Transverse colon (tissue), 4 donors: ENCODE measurements at regions not wholly inside any gene's neighbourhood (a gene's known extent, or its start where the extent isn't known, plus 50 kb on each side); places are given as distances from the start of the nearest gene placed in this dataset.

Experiments
- DNase-seq: peaks from one replicate; pipeline ENCODE4 v3.0.0-alpha.2; 2019
- H3K27ac ChIP-seq, 4 donors: fragments of 200-600 bp; sonication (generic); 2 replicates each; pipeline ENCODE4 v1.5.1; 2016 to 2018; ENCODE audit warnings: inconsistent platforms in 4 of 4
- H3K27me3 ChIP-seq: fragments of 200-600 bp; sonication (generic); 2 replicates; pipeline ENCODE4 v1.5.1; 2017; ENCODE audit warnings: inconsistent platforms
- H3K36me3 ChIP-seq, 4 donors: fragments of 200-600 bp; sonication (generic); 2 replicates each; pipeline ENCODE4 v1.5.1; 2017 to 2019; ENCODE audit warnings: inconsistent platforms in 4 of 4
- H3K4me1 ChIP-seq, 4 donors: fragments of 200-600 bp; sonication (generic); 2 replicates each; pipeline ENCODE4 v1.5.1; 2017 to 2020; ENCODE audit warnings: inconsistent platforms in 4 of 4
- H3K4me3 ChIP-seq, 4 donors: fragments of 200-600 bp; sonication (generic); 1 replicate in 1 of 4; 2 replicates in 3 of 4; pipeline versions ENCODE4 v1.5.1 to v1.6.1; 2017 to 2019; ENCODE audit warnings: inconsistent platforms in 4 of 4
- H3K9me3 ChIP-seq, 2 donors: fragments of 200-600 bp; sonication (generic); 2 replicates each; pipeline ENCODE4 v1.5.1; 2017 to 2019; ENCODE audit warnings: inconsistent platforms in 2 of 2
- EP300 ChIP-seq: sonication (generic); formaldehyde crosslinking; IDR thresholded peaks from one replicate; pipeline ENCODE4 v1.6.1; 2017; ENCODE audit warnings: antibody characterized with exemption, low read depth
- POLR2A ChIP-seq: fragments of 450-650 bp; IDR thresholded peaks from one replicate; pipeline ENCODE4 v1.6.1; 2016; ENCODE audit warnings: antibody characterized with exemption, mild to moderate bottlenecking, moderate library complexity
- POLR2AphosphoS5 ChIP-seq, 3 donors: sonication (generic); formaldehyde crosslinking; IDR thresholded peaks; one replicate each; pipeline ENCODE4 v1.6.1; 2016; ENCODE audit warnings: antibody characterized with exemption in 3 of 3
- WGBS, 2 donors: methylation state at CpG; one replicate each; pipeline ENCODE4 v1.1.5; 2018; ENCODE audit warnings: low coverage in 1 of 2; 5-methylcytosine and 5-hydroxymethylcytosine counted together
- in situ Hi-C, 4 donors: fragments of 200-750 bp; cut with MboI; loops; one replicate each; pipeline versions ENCODE4 v1.15.0 to v1.15.1; 2017; ENCODE audit warnings: low sequenced_read_pairs in 3 of 4, low pct_ligation_motif_present in 1 of 4, low pct_unique_long_range_greater_than_20kb in 1 of 4
- intact Hi-C: fragments of 100-400 bp; cut with DNase I; formaldehyde crosslinking; loops from one replicate; pipeline ENCODE4 v1.15.1; 2023; ENCODE audit warnings: low total_unique reads
- TF ChIP-seq, protein P1 (sequence below), 5 experiments: fragments of 200-600 bp in 3 of 5; fragments of 450-650 bp in 2 of 5; sonication (generic) in 3 of 5; IDR thresholded peaks; 1 replicate in 2 of 5; 2 replicates in 3 of 5; pipeline ENCODE4 v1.5.1; 2016 to 2017; ENCODE audit warnings: antibody characterized with exemption in 5 of 5, inconsistent platforms in 3 of 5, mild to moderate bottlenecking in 2 of 5, moderate library complexity in 1 of 5

DNA sequence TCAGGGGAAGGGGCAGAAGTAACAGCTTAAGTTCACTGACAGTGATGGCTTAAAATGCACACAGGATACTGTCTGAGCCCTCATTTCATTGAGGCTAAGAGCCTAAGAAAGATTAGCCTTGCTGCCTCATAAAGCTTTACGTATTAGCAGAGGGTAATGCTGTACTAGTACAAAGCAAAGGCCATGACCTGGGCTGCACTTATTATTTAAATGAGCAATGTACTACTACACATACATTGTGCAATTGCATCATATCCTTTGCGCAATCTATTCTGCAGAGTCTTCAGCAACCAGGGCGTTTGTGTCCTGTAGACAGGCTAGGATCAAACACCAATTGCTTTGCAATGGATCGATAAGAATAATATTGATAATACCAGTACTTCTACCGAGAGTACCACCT lies 221.8 kb downstream of the TPRG1 start:
- no peaks in the 10 kb centered on the region for H3K36me3 ChIP-seq
- H3K4me1 ChIP-seq: peaks cover 0 to 39% (median 10%) of the 10 kb centered on the region in 4 donors
- no peaks in the 10 kb centered on the region for H3K27me3 ChIP-seq
- TF ChIP-seq, protein P1, sequence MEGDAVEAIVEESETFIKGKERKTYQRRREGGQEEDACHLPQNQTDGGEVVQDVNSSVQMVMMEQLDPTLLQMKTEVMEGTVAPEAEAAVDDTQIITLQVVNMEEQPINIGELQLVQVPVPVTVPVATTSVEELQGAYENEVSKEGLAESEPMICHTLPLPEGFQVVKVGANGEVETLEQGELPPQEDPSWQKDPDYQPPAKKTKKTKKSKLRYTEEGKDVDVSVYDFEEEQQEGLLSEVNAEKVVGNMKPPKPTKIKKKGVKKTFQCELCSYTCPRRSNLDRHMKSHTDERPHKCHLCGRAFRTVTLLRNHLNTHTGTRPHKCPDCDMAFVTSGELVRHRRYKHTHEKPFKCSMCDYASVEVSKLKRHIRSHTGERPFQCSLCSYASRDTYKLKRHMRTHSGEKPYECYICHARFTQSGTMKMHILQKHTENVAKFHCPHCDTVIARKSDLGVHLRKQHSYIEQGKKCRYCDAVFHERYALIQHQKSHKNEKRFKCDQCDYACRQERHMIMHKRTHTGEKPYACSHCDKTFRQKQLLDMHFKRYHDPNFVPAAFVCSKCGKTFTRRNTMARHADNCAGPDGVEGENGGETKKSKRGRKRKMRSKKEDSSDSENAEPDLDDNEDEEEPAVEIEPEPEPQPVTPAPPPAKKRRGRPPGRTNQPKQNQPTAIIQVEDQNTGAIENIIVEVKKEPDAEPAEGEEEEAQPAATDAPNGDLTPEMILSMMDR (IDR thresholded peaks at IDR 0.05): no peak
- TF ChIP-seq POLR2AphosphoS5 (IDR thresholded peaks at IDR 0.05) (no peak), POLR2A (no peak), EP300 (no peak)
- peak overlapping the region; percentile 53 to 72 (median 64) for H3K27ac ChIP-seq
- in situ Hi-C loops: no loop called here
- intact Hi-C loops: no loop called here
- peak; percentile 21 for DNase-seq
- H3K9me3 ChIP-seq: no peaks in the 10 kb centered on the region
- no peak overlapping the region for H3K4me3 ChIP-seq
- WGBS, 2 donors: 66 to 73% methylated on average over 3 to 5 of the region's 5 CpGs

DNA sequence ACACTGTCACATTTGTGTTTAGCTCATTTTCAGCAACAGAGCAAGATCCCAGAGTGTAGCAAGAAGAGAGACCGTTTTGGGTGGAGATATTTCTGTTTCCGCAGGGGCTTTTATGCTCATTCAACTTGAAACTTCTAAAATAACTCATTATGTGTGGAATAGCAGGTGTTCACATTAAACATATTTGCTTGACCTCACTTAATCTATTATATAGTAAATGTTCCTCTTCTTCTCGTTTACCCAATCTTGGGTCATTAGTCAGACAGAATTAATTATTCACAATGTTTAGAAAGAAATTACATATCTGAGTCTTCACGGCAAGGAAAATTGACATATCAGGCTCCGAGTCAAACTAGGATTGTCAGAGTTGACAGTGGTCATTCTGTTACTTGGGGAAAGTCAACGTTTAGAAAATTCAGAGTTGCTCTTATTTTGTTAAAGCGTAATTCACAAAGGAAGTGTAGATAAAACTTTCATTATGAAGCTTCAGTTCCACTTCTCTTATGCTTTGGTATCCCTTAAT lies 222.9 kb downstream of the TPRG1 start:
- H3K27me3 ChIP-seq: no peaks in the 10 kb centered on the region
- H3K4me1 ChIP-seq: peaks cover 0 to 39% (median 10%) of the 10 kb centered on the region in 4 donors
- in situ Hi-C loops: no loop called here
- intact Hi-C loops: no loop called here
- H3K4me3 ChIP-seq: no peak overlapping the region
- no peaks in the 10 kb centered on the region for H3K36me3 ChIP-seq
- H3K27ac ChIP-seq: peak overlapping the region; percentile 24 to 72 (median 46)
- TF ChIP-seq, protein P1 (IDR thresholded peaks at IDR 0.05): no peak
- no peak for TF ChIP-seq EP300
- TF ChIP-seq POLR2A: no peak
- TF ChIP-seq POLR2AphosphoS5 (IDR thresholded peaks at IDR 0.05): no peak
- H3K9me3 ChIP-seq: no peaks in the 10 kb centered on the region
- no peak for DNase-seq
- WGBS, 2 donors: 35 to 41% methylated on average over 7 of the region's 7 CpGs

DNA sequence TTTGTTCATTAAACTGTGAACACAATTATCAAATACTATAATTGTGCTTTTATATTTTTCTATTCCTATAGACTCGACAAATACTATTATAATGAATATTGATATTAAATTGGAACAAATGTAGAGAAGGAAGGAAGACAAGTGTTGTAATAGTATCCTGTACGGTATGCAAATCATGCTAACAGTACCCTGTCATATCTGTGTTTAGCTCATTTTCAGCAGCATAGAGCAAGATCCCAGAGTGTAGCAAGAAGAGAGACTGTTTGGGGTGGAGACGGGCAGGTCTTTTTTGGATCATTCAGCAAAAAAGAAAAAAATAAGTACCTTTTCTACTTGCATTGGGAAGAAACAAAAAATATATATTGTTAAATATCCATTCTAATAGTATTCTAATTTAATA lies 224.1 kb downstream of the TPRG1 start:
- H3K27ac ChIP-seq: peak overlapping the region in 1 of 4 donors; percentile 72
- H3K4me1 ChIP-seq: peaks cover 0 to 39% (median 10%) of the 10 kb centered on the region in 4 donors
- intact Hi-C loops (no loop called here), in situ Hi-C loops (no loop called here)
- WGBS, 2 donors: 81 to 88% methylated on average over 3 of the region's 3 CpGs
- no peaks in the 10 kb centered on the region for H3K27me3 ChIP-seq
- no peaks in the 10 kb centered on the region for H3K36me3 ChIP-seq
- DNase-seq: no peak
- TF ChIP-seq POLR2A (no peak), POLR2AphosphoS5 (IDR thresholded peaks at IDR 0.05) (no peak), EP300 (no peak)
- TF ChIP-seq, protein P1 (IDR thresholded peaks at IDR 0.05): no peak
- no peaks in the 10 kb centered on the region for H3K9me3 ChIP-seq
- no peak overlapping the region for H3K4me3 ChIP-seq

DNA sequence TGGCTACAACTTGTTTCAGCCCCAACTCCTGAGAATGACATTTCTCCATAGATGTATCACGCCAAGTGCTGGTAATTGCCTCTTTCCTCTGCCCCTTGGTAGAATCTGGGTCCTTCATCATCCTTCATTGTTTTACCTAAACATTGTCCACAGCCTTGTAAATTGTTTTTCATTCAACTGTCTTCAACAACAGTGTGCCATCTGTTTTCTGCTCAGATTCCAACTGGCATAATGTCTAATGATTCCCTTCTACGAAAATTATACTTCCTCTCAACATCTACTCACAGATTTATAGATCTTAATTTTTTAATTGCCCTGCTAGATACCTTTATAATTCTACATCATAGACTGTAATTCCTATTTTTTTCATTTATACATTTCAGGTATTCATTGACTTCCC lies 226.9 kb downstream of the TPRG1 start:
- in situ Hi-C loops: no loop called here
- Histone ChIP-seq H3K4me1 (peaks cover 0 to 26% (median 10%) of the 10 kb centered on the region in 4 donors), H3K27me3 (no peaks in the 10 kb centered on the region), H3K9me3 (no peaks in the 10 kb centered on the region), H3K36me3 (no peaks in the 10 kb centered on the region), H3K4me3 (no peak overlapping the region), H3K27ac (no peak overlapping the region)
- no peak for DNase-seq
- intact Hi-C loops: no loop called here
- no peak for TF ChIP-seq POLR2AphosphoS5 (IDR thresholded peaks at IDR 0.05)
- TF ChIP-seq POLR2A: no peak
- TF ChIP-seq, protein P1 (IDR thresholded peaks at IDR 0.05): no peak
- no peak for TF ChIP-seq EP300
- 83 to 96% methylated on average over 2 of the region's 2 CpGs for WGBS, 2 donors
